ENCODE measurements at regions not wholly inside any gene's neighbourhood (a gene's known extent, or its start where the extent isn't known, plus 50 kb on each side); places are given as distances from the start of the nearest gene placed in this dataset.
A peak's percentile ranks its signal among the peaks of the same experiment; 100 is the strongest.

DNA sequence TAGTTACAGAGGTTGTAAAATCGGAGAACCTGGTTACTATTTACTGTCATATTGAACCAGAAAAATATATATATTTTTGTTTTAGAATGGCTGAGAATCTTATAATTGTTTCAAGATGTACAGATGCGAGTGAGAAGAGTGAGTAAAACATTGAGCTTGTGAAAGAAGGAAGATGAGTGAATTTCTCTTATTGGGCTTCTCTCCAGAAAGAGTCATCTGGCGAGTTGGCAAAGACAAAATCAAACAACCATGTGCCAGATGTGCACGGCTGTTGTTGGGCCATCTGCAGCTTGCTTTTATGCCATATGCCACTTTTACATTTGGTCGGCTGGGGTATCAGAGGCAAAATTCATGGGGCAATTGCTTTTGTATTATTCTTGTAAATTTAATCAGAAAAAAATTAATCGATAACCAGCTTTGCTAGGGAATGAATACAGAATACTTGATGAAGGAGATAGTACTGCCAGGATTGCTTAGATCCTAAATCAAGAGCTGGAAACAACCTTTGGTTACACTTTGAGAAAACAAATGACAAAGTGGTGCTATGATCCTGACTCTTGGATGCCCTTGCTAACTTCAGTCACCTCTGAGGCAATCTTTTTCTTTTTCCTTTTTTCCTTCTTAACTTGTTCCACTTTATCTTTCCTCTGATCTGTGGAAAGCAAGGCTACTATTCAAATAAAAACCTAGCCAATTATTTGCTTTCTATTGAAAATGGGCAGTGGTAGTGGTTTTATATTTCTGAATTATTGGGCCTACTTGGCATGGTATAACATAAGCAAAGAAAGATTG, 97.1 kb upstream of the GRIK2 start:
- DNase-seq, result no peak

- no peak for DNase-seq
Measured at GRCh38 chr6:101302593-101302992, 90.9 kb upstream of the GRIK2 start.

GRCh38 chr6:101303495-101303894, 90.0 kb upstream of the GRIK2 start:
- no peak for DNase-seq

- peak; percentile 0 for DNase-seq
Measured at GRCh38 chr6:101312652-101313051, 80.9 kb upstream of the GRIK2 start.

DNA sequence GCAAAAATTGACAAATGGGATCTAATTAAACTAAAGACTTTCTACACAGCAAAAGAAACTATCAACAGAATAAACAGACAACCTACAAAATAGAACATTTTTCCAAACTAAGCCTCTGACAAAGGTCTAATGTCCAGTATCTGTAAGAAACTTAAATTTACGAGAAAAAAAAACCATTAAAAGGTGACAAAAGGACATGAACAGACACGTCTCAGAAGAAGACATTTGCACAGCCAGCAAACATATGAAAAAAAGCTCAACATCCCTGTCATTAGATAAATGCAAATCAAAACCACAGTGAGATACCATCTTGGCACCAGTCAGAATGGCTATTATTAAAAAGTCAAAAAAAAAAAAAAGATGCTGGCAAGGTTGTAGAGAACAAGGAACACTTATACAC, 70.6 kb upstream of the GRIK2 start:
- DNase-seq, result no peak

GRCh38 chr6:101326411-101326810, 67.1 kb upstream of the GRIK2 start:
- DNase-seq, result no peak

- DNase-seq, result no peak
Measured at GRCh38 chr6:101341926-101342325, 51.6 kb upstream of the GRIK2 start.
